Activated CD8-positive, alpha-beta memory T cell treated with anti-CD3 and anti-CD28 coated beads, Interleukin-2, amount 10 ng/mL, durations not matched to agents 7 days and 5 days (primary cell): ENCODE measurements at regions not wholly inside any gene's neighbourhood (a gene's known extent, or its start where the extent isn't known, plus 50 kb on each side); places are given as distances from the start of the nearest gene placed in this dataset.

Experiments used
- ATAC-seq: fragments of 150-1000 bp; cut with Tn5 transposase; one replicate; pipeline ENCODE4 v1.10.0; 2021; ENCODE audit warnings: moderate library complexity
- CTCF ChIA-PET: fragments of 350-600 bp; sonication (Branson Sonifier 250); formaldehyde crosslinking; loops from one replicate; lab custom pipeline; 2021; ENCODE audit warnings: antibody characterized with exemption; lab: Charles Lee
- DNase-seq: peaks from one replicate; pipeline ENCODE4 v3.0.0-alpha.2; 2020
- H3K27ac Mint-ChIP-seq: one replicate; pipeline ENCODE4 v1.8.0; 2021; ENCODE audit warnings: mild to moderate bottlenecking, mixed read lengths
- H3K27me3 Mint-ChIP-seq: one replicate; pipeline ENCODE4 v1.8.0; 2021; ENCODE audit warnings: mixed read lengths
- H3K36me3 Mint-ChIP-seq: one replicate; pipeline ENCODE4 v1.8.0; 2021; ENCODE audit warnings: mild to moderate bottlenecking, mixed read lengths
- H3K4me1 Mint-ChIP-seq: one replicate; pipeline ENCODE4 v1.8.0; 2021; ENCODE audit warnings: mixed read lengths
- H3K4me3 Mint-ChIP-seq: one replicate; pipeline ENCODE4 v1.8.0; 2021; ENCODE audit warnings: mild to moderate bottlenecking, moderate library complexity, mixed read lengths
- H3K9me3 Mint-ChIP-seq: one replicate; pipeline ENCODE4 v1.8.0; 2022; ENCODE audit warnings: low read depth, mixed read lengths

DNA sequence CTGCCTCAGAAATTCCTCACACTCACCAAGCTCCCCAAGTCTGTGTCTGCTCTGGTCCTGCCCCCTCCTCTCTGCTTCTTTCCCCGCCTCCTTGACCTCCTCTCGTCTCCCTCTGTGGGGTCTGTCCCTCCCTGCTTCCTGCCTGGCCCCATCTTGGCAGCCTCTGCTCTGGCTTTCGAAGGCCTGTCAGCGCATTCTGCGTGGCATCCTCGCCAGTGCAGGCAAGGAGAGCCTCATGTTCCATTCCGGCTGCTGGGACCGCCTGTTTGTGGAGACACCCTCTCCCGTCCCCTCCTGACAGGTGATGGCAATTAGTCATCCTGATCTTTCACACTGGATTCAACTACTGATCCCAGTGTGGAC lies 51.7 kb upstream of the COL13A1 start:
- H3K9me3 Mint-ChIP-seq, result no peaks in the 10 kb centered on the region
- H3K36me3 Mint-ChIP-seq, result no peaks in the 10 kb centered on the region
- ATAC-seq, result no peak
- CTCF ChIA-PET, result no interaction called here
- no peaks in the 10 kb centered on the region for H3K4me1 Mint-ChIP-seq
- peaks cover 44% of the 10 kb centered on the region for H3K27me3 Mint-ChIP-seq
- H3K27ac Mint-ChIP-seq, result no peak overlapping the region
- no peak for DNase-seq
- H3K4me3 Mint-ChIP-seq, result no peak overlapping the region

DNA sequence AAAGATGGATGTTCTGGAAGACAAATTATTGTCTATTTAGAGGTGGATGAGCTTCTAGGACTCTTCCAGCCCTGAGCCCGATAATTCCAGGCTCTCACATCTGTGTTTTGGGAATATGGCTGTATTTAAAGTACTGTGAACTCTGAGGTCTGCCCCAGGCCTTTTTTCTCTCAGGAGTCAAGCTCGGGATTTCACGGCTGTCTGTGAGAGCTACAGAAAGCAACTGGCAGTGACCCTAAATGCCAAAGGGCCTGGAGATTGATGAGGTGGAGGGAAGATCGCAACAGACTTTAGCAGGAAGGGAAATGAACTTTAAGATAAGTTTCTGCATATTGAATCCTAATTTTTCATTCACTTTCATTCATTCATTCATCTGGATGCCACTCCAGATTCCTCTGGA lies 51.0 kb upstream of the COL13A1 start:
- DNase-seq (no peak), ATAC-seq (no peak)
- H3K4me3 Mint-ChIP-seq, result no peak overlapping the region
- no peak overlapping the region for H3K27ac Mint-ChIP-seq
- H3K4me1 Mint-ChIP-seq, result no peaks in the 10 kb centered on the region
- peaks cover 38% of the 10 kb centered on the region for H3K27me3 Mint-ChIP-seq
- CTCF ChIA-PET, result no interaction called here
- H3K9me3 Mint-ChIP-seq, result no peaks in the 10 kb centered on the region
- no peaks in the 10 kb centered on the region for H3K36me3 Mint-ChIP-seq

DNA sequence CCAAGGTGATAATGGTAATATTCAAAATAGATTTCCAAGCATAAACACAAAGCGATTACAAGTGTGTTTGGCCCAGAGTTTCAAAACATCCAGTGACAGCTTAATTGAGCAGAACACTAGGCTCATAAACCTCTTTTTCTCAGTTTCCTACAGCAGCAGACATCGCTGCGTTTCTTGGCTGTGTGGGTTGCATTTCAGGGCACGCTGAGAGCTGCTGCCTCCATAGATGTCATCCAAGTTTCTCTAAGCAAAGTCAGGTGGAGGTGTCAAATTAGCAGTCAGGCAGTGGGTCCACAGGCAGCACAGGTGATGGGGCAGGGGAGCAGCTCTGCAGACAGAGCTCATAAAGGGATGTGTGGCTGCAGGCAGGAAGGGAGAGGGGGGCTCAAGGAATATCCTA lies 50.5 kb upstream of the COL13A1 start:
- Mint-ChIP-seq H3K9me3 (no peaks in the 10 kb centered on the region), H3K27me3 (peaks cover 34% of the 10 kb centered on the region), H3K36me3 (no peaks in the 10 kb centered on the region), H3K27ac (no peak overlapping the region), H3K4me1 (no peaks in the 10 kb centered on the region), H3K4me3 (no peak overlapping the region)
- CTCF ChIA-PET, result no interaction called here
- DNase-seq (no peak), ATAC-seq (no peak)
